NCI-H82 treated with DMSO at 0.1 percent for 48 hours (cell line): ENCODE measurements at regions not wholly inside any gene's neighbourhood (a gene's known extent, or its start where the extent isn't known, plus 50 kb on each side); places are given as distances from the start of the nearest gene placed in this dataset.
"Not testable (repeated sequence)": the region's sequence is repeated elsewhere in the genome, so short reads cannot be mapped to it uniquely, and the experiment has no call there.

Source experiments
- DNase-seq: peaks from one replicate; lab custom pipeline; 2025; ENCODE audit not compliant: unreplicated experiment; lab: John Stamatoyannopoulos, UW

GRCh38 chr2:56018267-56018666, 94.7 kb upstream of the EFEMP1 start:
- DNase-seq, result no peak

DNA sequence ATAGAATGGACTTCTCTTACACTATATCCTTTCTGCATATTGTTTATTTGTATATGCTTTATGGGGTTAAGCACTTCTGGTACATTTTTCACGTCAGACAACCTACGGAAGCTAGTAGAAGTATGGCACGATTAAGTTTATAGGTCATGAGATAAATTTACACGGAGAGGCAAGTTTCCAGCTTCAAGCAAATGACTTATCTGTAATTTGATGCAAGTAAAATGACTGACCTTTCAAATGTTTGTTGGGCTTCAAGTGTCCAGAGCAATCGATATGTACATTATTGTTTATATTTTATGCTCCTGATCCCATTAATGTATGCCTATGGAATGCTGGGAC, 97.5 kb upstream of the EFEMP1 start:
- DNase-seq, result no peak

- no peak for DNase-seq
Observed at GRCh38 chr2:56021579-56021978, 98.0 kb upstream of the EFEMP1 start.

DNA sequence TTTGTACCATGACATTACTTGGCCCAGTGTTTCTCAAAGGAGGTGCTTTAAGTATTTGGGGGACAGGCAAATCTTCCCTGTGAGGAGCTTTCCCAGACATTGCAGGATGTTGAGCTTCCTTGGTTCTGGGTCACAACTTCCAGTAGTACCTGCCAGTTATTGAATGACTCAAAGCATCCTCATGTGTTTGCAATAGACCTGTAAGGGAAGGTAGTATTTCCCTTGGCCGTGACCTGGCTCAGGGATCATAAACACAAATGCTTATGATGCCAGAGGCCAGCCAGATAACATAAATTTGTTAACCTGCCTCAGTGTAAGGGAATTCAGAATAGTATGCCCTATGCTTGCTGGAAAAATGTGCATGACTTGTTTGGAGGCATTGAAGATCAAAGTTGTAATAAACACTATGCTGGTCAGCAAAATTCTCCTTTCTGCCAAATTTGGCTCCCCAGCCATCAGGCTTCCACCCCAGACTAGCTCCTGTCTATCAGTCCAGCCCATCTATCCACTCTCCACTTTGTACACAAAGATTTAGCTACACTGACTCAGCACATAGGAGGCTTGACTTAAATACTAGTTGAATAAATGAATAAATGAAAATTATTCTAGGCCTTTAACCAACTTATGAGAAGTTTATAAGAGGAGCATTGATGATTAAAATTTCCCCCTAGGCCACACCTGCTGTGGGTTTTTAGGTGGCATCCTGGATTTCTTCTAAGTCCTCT, 102.0 kb upstream of the EFEMP1 start:
- no peak for DNase-seq

- no peak for DNase-seq
Observed at GRCh38 chr2:56026828-56027227, 103.2 kb upstream of the EFEMP1 start.

GRCh38 chr2:56030062-56030461, 106.5 kb upstream of the EFEMP1 start:
- no peak for DNase-seq

GRCh38 chr2:56030901-56031300, 107.3 kb upstream of the EFEMP1 start:
- no peak for DNase-seq

DNA sequence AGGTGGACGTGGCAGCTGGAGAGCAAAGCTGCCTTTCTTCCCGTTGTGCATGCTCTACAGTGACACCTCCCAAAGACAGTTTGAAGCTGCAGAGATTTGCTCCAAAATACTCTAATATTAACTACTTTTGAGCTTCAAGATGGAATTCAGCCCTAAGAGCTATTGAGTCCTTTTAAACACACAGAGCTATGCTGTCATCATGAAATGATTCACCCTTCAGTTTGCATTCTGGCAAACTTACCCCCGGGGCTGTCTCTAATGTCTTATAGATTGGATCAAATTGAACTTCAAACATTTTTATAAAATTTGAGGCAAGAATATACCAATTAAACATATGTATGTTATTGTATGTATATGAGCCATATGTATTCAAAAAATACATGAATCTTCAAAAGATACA, 110.7 kb upstream of the EFEMP1 start:
- no peak for DNase-seq

- no peak for DNase-seq
Observed at GRCh38 chr2:56040189-56040588, 116.6 kb upstream of the EFEMP1 start.

- DNase-seq, result no peak
Observed at GRCh38 chr2:56040834-56041233, 117.3 kb upstream of the EFEMP1 start.

GRCh38 chr2:56047136-56047535, 123.6 kb upstream of the EFEMP1 start:
- no peak for DNase-seq

- DNase-seq, result no peak
Observed at GRCh38 chr2:56049233-56049845, 125.8 kb upstream of the EFEMP1 start.

GRCh38 chr2:56053679-56054078, 130.1 kb upstream of the EFEMP1 start:
- no peak for DNase-seq

DNA sequence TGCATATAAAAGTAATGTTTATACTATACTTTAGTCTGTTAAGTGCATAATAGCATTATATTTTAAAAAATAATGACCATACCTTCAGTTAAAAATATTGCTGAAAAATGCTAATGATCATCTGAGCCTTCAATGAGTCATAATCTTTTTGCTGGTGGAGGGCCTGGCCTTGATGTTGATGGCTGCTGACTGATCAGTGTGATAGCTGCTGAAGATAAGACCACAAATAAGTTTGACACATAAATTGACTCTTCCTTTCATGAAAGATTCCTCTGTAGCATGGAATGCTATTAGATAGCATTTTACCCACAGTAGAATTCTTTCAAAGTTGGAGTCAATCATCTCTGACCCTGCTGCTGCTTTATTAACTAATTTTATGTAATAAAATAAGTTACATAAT, 128.4 kb upstream of the CCDC85A start:
- no peak for DNase-seq

DNA sequence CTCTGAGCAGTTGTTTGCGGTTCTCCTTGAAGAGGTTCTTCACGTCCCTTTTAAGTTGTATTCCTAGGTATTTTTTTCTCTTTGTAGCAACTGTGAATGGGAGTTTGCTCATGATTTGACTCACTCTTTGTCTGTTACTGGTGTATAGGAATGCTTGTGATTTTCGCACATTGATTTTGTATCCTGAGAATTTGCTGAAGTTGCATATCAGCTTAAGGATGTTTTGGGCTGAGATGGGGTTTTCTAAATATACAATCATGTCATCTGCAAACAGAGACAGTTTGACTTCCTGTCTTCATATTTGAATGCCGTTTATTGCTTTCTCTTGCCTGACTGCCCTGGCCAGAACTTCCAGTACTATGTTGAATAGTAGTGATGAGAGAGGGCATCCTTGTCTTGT, 122.5 kb upstream of the CCDC85A start:
- not testable (repeated sequence) for DNase-seq

DNA sequence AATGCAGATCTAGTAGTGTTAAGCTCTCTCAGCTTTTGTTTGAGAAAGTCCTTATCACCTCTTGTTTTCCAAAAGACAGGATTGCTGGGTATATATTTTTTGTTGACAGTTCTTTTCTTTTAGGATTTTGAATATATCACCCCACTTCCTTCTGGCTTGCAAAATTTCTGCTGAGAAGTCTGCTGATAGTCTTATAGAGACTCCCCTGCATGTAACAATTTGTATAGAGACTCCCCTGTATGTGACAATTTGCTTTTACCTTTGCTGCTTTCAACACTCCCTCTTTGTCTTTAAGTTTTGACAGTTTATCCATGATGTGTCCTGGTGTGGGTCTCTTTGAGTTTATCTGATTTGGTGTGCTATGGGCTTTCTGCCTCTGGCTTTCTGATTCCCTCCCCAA, 115.0 kb upstream of the CCDC85A start:
- DNase-seq, result no peak

DNA sequence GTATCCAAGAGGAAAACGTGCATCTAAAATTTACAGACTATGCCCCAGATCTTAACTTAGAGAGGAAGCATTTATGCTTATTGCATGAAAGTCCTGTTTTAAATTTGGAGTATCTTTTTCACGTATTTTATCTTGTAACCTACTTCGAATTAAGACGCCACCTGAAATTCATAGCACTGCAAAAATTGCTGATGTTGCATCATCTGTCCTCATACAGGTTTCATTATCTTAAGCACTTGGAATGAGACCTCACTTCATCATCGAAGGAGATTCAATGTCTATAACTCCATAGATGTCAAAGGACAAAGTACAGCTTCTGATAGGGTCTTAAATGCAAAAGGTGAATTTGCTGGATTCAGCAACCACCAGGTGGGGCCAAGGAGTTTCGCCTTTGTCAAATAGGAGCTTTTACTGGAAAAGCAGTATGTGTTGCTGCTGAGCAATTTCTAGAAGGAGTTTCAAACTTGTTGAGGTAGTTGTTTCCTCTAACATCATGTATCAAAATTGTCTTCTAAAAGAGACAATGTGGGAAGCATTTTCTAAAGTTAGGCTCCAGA, 106.4 kb upstream of the CCDC85A start:
- DNase-seq, result no peak

GRCh38 chr2:56082665-56083064, 101.1 kb upstream of the CCDC85A start:
- no peak for DNase-seq

- DNase-seq, result no peak
Observed at GRCh38 chr2:56084111-56084901, 99.5 kb upstream of the CCDC85A start.

DNA sequence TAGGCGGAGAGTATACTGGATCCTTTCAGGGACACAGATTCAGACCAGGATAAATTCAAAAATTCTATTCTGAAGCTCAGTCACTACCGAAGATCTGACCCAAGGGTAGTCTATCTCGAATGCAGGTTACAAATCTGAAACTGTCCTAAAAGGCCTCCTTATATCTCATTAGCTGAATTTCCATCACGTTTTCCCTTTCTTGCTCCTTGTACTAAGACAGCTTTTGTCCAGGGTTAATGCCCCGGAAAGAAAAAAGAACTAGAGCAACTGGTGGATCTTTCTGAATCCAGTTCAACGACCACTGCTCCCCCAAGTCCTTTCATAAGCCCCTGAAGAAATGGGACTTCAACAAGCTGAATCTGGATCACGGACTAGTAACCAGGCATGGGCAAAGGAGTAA, 97.5 kb upstream of the CCDC85A start:
- no peak for DNase-seq

DNA sequence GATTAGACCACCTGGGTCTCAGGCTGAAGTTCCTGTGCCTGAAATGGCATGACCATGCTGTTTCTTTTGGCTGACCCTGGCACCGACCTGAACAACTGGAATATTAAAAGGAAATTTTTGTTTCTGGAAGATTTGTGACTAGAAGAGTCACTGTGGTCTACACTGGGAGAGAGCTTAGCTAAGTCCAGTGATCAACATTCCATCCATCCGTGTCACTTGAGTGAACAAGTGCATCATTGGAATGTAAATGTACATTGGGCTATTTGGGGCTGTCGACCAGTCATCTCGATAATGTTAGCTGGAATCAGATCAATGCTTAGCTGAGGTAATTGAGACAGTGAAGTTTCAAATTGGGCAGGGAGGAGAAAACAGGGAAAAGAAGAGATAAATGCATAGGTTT, 95.4 kb upstream of the CCDC85A start:
- no peak for DNase-seq

DNA sequence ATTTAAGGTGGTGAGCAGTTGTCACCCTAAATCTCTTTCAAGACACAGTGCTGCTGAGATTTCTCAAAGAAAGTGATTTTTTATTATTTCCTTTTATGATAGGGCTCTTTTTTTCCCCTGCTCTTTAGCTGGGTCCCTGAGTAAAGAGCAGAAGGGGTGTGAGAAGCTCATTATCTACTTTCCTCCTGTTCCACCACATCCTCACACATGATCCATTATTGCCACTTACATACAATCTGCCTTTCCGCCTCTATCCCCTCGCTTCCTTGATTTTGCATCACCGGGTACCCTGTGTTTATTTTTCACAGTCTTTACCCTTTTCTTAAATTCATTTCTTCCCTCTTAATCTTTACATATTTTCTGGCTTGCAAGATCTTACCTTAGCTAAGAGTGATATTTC, 93.9 kb upstream of the CCDC85A start:
- no peak for DNase-seq
